Ectodermal cell (in vitro differentiated cells): ENCODE measurements at regions not wholly inside any gene's neighbourhood (a gene's known extent, or its start where the extent isn't known, plus 50 kb on each side); places are given as distances from the start of the nearest gene placed in this dataset.

Experiments
- H3K27ac ChIP-seq: 2 replicates; pipeline ENCODE4 v1.7.0; 2013; ENCODE audit warnings: mild to moderate bottlenecking, low read depth, low read length; ENCODE audit not compliant: insufficient read depth, poor library complexity, severe bottlenecking
- H3K27me3 ChIP-seq: 2 replicates; pipeline ENCODE4 v1.7.0; 2013; ENCODE audit warnings: mild to moderate bottlenecking, low read length; ENCODE audit not compliant: insufficient read depth, control insufficient read depth, poor library complexity, severe bottlenecking
- H3K36me3 ChIP-seq: one replicate; pipeline ENCODE4 v1.7.0; 2013; ENCODE audit warnings: low read length; ENCODE audit not compliant: control insufficient read depth, insufficient read depth
- H3K4me1 ChIP-seq: one replicate; pipeline ENCODE4 v1.7.0; 2013; ENCODE audit warnings: low read length; ENCODE audit not compliant: control insufficient read depth, insufficient read depth
- H3K4me3 ChIP-seq: 2 replicates; pipeline ENCODE4 v1.7.0; 2013; ENCODE audit warnings: low read depth, low read length, control low read depth; ENCODE audit not compliant: insufficient read depth
- H3K9me3 ChIP-seq: 2 replicates; pipeline ENCODE4 v1.7.0; 2013; ENCODE audit warnings: mild to moderate bottlenecking, low read length, moderate library complexity; ENCODE audit not compliant: control insufficient read depth
- WGBS, 2 experiments: methylation state at CpG; one replicate each; pipeline ENCODE4 v1.1.7; 2013; ENCODE audit warnings: missing lambda C conversion rate in 2 of 2; 5-methylcytosine and 5-hydroxymethylcytosine counted together

DNA sequence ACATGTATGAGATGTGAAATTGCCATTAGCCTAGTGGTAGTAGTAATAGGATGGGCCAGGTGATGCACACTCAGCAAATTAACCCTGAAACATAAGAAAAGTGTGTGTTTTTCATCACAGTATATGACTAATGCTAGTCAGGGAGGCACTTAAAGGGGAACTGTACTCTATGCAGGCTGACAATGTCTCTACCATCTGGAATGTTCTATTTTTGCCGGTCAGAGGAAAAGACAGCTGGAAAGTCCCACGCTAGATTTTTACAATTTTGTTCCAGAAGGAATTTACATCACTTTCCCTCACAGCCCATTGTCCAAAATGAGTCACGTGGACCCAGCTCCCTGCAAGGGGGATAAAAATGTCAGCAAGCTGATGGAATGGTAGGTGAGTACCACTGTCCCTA, 746.3 kb upstream of the CHAC2 start:
- Histone ChIP-seq H3K9me3 (no peaks in the 10 kb centered on the region), H3K4me1 (no peaks in the 10 kb centered on the region), H3K27ac (no peak overlapping the region), H3K27me3 (no peaks in the 10 kb centered on the region), H3K4me3 (no peak overlapping the region), H3K36me3 (no peaks in the 10 kb centered on the region)
- WGBS, 2 experiments, result 95% methylated on average over 3 of the region's 3 CpGs

DNA sequence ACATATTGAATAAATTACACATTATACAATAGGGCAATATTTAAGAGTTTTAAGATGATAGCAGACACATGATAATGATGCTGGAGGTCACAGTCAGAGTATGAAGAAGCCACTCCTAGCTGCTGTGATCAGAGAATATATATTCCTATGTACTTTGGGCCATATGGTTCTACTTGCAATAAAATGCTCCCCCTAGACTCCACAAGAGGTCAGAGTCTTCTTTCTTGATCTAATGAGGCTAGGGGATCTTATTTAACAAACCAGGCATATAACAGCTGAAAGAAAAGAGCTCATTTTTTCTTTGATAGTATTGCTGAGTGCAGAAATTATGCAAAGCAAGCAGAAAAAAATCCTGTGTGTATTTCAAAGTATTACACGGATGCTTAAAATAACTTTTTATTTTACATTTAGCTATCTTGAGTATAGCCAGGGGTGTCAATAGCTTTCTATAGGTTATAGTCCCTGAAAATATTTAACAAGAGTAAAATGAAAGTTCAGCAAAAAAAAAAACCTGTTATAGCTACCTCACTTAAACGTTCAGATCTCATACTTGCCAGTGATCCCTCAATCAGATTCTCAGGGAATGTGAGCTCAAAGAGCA, 748.7 kb upstream of the CHAC2 start:
- WGBS, 2 experiments, result 77 to 83% methylated on average over 1 of the region's 2 CpGs
- Histone ChIP-seq H3K27me3 (no peaks in the 10 kb centered on the region), H3K4me1 (no peaks in the 10 kb centered on the region), H3K36me3 (no peaks in the 10 kb centered on the region), H3K4me3 (no peak overlapping the region), H3K27ac (no peak overlapping the region), H3K9me3 (no peaks in the 10 kb centered on the region)

DNA sequence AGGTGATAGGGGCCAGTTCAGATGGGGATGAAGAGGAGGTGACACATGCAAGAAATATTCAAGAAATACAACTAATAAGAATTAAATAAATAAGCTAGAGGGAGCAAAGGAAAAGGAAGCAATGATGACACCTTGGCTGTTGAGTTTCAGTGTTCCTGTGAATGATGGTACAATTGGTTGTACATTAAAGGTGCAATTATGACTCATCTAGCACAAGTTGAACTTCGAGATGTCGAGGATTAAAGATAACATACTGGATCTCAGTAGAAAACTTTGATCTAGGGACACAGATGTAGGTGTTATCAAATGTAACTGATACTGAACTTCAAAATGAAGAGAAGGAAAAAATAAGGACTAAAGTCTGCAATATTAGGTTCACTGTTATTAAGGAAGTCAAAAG, 760.6 kb upstream of the CHAC2 start:
- no peaks in the 10 kb centered on the region for H3K36me3 ChIP-seq
- 93 to 94% methylated on average over 2 of the region's 2 CpGs for WGBS, 2 experiments
- no peaks in the 10 kb centered on the region for H3K9me3 ChIP-seq
- no peaks in the 10 kb centered on the region for H3K4me1 ChIP-seq
- H3K27me3 ChIP-seq, result no peaks in the 10 kb centered on the region
- no peak overlapping the region for H3K27ac ChIP-seq
- H3K4me3 ChIP-seq, result no peak overlapping the region

DNA sequence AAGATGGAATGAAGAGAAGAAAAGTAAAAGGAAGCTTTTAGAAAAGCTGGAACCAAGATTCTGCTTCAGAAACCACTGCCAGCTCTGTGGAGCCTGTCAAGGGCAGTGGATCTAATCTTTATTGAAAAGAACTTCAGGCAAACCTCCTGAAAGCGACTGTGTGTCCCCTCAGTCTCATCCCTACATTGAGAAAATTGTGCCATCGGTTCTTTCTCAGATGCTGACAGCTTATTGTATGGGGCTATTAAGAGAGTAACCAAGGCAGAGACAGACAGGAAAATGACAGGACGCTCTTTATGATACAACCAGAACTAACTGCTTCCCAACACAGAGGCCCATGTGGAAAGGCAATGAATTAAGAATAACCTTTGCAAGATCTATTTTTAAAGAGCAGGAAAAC, 763.2 kb upstream of the CHAC2 start:
- WGBS, 2 experiments, result 88 to 96% methylated on average over 3 of the region's 3 CpGs
- no peak overlapping the region for H3K27ac ChIP-seq

DNA sequence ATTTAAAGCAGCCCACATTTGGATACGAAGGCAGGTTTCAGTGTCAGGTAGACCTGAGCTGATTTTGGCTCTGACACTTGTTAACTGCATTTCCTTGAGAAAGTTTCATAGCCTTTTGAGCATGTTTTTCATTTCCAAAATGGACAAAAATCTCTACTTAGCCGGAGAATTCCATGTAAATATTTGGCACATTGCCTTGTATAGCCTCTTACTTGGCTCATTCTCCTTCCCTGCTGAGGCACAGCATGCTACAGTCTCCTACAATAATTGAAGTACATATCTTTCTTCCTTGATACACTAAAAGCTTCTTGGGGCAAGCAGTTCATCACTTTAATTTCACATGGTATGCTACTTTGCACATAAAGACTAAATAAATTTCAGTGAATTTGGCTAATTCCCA, 772.2 kb upstream of the CHAC2 start:
- no peaks in the 10 kb centered on the region for H3K36me3 ChIP-seq
- no peaks in the 10 kb centered on the region for H3K27me3 ChIP-seq
- WGBS, 2 experiments, result 96 to 98% methylated on average over 2 of the region's 2 CpGs
- peaks cover 4% of the 10 kb centered on the region for H3K9me3 ChIP-seq
- no peak overlapping the region for H3K27ac ChIP-seq
- H3K4me1 ChIP-seq, result no peaks in the 10 kb centered on the region
- H3K4me3 ChIP-seq, result no peak overlapping the region

More for the DNA sequence above, 763.2 kb upstream of the CHAC2 start:
- Histone ChIP-seq H3K4me3 (no peak overlapping the region), H3K4me1 (no peaks in the 10 kb centered on the region), H3K9me3 (no peaks in the 10 kb centered on the region), H3K27me3 (no peaks in the 10 kb centered on the region), H3K36me3 (no peaks in the 10 kb centered on the region)

DNA sequence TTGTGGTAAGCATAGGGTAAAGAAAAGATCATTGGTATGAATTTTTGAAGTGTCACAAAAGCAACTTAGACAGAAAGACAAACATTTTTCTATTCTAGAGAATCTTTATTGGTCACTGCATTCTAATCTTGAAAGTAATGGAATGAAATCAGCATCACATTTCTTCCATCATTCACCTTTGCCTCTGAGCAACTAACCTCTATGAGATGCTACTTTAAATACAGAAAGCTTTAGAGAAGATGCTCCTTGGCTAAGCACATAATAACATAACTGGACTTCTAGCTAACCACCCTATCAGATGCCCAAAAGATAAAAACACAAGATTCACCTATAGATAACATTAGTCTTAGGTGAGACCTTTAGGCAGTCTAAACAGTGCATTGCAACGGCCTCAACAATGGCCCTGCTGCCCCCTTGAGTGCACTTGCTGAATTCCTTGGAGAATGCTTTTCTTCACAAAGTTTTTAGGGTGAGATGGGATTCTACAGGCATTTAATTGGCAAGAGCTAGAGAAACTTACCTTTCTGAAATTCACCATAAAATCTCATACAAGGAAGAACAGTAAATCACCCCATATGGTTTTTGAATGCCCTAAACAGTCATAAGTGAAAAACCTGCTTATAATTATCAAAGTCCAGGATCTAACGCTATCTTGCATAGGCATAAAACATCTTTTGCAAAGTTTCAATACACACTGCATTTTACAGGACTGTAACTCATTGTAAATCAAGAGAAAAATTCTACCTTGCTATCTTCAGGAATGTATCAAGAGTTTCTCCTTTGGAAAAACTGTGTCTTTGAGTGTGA, 791.3 kb upstream of the CHAC2 start:
- WGBS, 2 experiments, result 50 to 56% methylated on average over 2 of the region's 2 CpGs
- no peaks in the 10 kb centered on the region for H3K9me3 ChIP-seq
- H3K27ac ChIP-seq, result no peak overlapping the region
- no peaks in the 10 kb centered on the region for H3K36me3 ChIP-seq
- no peaks in the 10 kb centered on the region for H3K27me3 ChIP-seq
- no peak overlapping the region for H3K4me3 ChIP-seq
- H3K4me1 ChIP-seq, result no peaks in the 10 kb centered on the region

DNA sequence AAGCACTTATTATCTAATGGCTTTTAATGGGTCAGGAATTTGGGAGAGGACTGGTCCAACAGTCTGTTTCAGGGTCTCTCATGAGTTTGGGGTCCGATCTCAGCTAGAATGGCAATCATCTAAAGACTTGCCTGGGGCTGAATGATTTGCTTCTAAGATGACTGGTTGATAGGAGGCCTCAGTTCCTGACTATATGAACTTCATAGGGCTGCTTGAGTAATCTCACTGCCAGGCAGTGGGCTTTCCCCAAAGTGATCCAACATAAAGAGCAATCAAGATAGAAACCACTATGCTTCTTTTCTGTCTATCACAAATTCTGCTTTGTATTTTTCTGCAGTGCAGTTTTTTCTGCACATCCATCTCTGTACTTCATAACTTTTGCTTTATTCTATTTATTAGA, 793.5 kb upstream of the CHAC2 start:
- H3K36me3 ChIP-seq, result no peaks in the 10 kb centered on the region
- 88 to 98% methylated on average over 1 of the region's 1 CpG for WGBS, 2 experiments
- no peak overlapping the region for H3K27ac ChIP-seq
- no peaks in the 10 kb centered on the region for H3K27me3 ChIP-seq
- H3K4me1 ChIP-seq, result no peaks in the 10 kb centered on the region
- no peaks in the 10 kb centered on the region for H3K9me3 ChIP-seq
- H3K4me3 ChIP-seq, result no peak overlapping the region

DNA sequence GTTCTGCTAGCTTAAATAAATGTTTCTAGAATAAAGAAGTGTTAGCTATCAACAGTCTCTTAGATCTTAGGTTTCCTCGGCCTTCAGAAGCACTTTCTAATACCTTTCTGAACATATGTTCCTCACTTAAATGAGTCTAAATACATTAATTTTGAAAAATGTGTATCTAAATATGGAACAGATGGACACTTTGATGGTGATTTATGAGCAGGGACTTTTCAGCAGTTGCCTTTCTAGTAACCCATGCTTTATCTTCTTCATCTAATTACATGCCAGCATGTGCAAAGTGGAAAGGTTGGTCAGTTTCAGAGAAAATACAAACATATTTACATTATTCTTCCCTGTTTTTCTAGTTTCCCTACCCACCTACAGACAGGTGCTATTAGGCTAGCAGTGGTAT, 797.0 kb upstream of the CHAC2 start:
- H3K9me3 ChIP-seq, result no peaks in the 10 kb centered on the region
- H3K36me3 ChIP-seq, result no peaks in the 10 kb centered on the region
- no peaks in the 10 kb centered on the region for H3K4me1 ChIP-seq
- no CpG with 5 or more reads among the region's 1 CpG for WGBS, 2 experiments
- no peak overlapping the region for H3K4me3 ChIP-seq
- H3K27me3 ChIP-seq, result no peaks in the 10 kb centered on the region
- H3K27ac ChIP-seq, result no peak overlapping the region

DNA sequence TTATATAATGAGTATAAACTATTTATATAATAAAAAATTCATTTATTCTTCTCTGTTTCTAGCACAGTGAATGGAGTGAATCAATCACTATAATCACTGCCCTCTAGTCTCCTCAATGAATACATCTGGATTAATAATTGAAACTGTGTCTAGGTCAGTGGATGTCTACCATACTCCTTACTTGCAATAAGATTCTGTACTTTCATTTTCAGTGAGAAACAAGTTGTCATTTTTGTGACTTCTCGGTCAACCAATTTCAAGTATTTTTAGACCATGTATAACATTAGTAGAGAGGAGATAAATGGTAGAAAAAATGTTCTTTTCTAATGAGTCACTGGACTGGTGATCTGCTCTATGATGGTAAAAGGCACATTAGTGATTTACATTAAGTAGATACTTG, 799.6 kb upstream of the CHAC2 start:
- Histone ChIP-seq H3K4me1 (no peaks in the 10 kb centered on the region), H3K27me3 (no peaks in the 10 kb centered on the region), H3K36me3 (no peaks in the 10 kb centered on the region), H3K9me3 (no peaks in the 10 kb centered on the region), H3K4me3 (no peak overlapping the region), H3K27ac (no peak overlapping the region)
- WGBS, 2 experiments, result 100% methylated on average over 1 of the region's 1 CpG

DNA sequence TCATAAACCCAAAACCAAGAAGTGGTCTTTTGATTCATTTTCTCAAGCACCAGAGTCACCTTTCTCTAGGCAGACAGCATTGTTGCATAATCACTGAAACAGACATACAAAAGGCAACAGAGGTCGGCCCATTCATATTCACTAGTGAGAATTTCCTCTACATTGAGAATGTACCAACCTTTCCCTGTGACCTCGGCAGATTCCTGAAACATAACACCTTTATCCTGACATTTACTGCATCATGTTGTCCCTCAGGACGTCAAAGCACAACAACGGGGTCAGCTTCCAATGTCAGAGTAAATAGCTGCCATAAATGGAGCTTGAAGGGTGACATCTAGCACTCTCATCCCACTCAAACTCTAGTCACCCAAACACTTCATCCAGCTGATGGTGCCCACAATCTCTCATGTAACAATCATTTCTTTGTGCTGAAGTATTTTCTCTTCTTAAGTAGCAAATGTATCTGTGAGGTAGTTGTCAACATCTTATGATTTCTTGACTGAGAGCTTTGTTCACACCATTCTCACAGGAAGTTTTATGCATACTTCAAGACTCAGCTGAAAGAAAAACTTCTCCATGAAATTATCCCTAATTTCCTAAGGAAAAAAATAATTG, 802.6 kb upstream of the CHAC2 start:
- Histone ChIP-seq H3K9me3 (no peaks in the 10 kb centered on the region), H3K27ac (no peak overlapping the region), H3K4me3 (no peak overlapping the region), H3K4me1 (no peaks in the 10 kb centered on the region), H3K27me3 (no peaks in the 10 kb centered on the region), H3K36me3 (no peaks in the 10 kb centered on the region)
- WGBS, 2 experiments, result 49 to 64% methylated on average over 4 of the region's 4 CpGs
